ENCODE measurements at regions not wholly inside any gene's neighbourhood (a gene's known extent, or its start where the extent isn't known, plus 50 kb on each side); places are given as distances from the start of the nearest gene placed in this dataset.

DNA sequence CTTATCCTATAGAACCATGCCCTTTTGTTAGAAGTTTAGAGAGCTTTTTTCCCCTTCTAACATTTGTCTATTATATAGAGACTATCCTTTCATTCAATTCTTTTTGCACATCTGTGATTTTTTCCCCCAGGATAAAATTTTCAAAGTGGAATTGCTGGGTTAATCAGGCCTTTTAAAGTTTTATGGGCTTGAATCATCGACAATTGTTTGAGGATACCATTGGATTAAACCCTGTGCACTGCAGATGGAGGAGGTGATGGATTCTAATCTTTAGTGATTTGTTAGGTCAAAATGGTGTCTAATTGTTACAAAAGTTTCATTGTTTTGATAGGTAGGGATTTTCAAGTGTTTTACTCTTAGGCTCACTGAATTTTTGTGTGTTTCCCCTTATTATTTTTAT, 463.7 kb upstream of the CFAP20DC start:
- TF ChIP-seq POLR2A (IDR thresholded peaks at IDR 0.05): no peak
- TF ChIP-seq, protein P1, sequence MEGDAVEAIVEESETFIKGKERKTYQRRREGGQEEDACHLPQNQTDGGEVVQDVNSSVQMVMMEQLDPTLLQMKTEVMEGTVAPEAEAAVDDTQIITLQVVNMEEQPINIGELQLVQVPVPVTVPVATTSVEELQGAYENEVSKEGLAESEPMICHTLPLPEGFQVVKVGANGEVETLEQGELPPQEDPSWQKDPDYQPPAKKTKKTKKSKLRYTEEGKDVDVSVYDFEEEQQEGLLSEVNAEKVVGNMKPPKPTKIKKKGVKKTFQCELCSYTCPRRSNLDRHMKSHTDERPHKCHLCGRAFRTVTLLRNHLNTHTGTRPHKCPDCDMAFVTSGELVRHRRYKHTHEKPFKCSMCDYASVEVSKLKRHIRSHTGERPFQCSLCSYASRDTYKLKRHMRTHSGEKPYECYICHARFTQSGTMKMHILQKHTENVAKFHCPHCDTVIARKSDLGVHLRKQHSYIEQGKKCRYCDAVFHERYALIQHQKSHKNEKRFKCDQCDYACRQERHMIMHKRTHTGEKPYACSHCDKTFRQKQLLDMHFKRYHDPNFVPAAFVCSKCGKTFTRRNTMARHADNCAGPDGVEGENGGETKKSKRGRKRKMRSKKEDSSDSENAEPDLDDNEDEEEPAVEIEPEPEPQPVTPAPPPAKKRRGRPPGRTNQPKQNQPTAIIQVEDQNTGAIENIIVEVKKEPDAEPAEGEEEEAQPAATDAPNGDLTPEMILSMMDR (IDR thresholded peaks at IDR 0.05): no peak
